ENCODE measurements at regions not wholly inside any gene's neighbourhood (a gene's known extent, or its start where the extent isn't known, plus 50 kb on each side); places are given as distances from the start of the nearest gene placed in this dataset.

DNA sequence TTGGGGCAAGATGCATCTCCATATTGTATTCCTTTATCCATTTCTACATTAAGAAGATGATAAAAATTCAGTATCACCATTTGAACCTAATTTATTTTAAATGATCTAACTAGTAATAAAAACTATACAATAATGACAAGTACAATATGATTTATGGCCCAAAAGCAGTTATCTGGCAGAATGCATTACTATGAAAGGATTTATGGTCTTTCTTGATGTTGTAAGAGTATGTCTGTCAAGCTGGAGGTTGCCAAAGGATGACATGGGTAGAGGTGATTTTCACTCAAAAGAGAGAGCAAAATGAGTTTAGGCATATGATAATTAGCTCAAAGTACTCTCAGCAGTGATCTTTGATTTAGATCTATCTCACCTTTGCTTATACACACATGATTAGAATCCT is 54.2 kb upstream of the MAP2 start:
- TF ChIP-seq, protein P1, sequence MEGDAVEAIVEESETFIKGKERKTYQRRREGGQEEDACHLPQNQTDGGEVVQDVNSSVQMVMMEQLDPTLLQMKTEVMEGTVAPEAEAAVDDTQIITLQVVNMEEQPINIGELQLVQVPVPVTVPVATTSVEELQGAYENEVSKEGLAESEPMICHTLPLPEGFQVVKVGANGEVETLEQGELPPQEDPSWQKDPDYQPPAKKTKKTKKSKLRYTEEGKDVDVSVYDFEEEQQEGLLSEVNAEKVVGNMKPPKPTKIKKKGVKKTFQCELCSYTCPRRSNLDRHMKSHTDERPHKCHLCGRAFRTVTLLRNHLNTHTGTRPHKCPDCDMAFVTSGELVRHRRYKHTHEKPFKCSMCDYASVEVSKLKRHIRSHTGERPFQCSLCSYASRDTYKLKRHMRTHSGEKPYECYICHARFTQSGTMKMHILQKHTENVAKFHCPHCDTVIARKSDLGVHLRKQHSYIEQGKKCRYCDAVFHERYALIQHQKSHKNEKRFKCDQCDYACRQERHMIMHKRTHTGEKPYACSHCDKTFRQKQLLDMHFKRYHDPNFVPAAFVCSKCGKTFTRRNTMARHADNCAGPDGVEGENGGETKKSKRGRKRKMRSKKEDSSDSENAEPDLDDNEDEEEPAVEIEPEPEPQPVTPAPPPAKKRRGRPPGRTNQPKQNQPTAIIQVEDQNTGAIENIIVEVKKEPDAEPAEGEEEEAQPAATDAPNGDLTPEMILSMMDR (IDR thresholded peaks at IDR 0.05): no peak
- TF ChIP-seq POLR2A (IDR thresholded peaks at IDR 0.05): no peak
